Chondrocyte (in vitro differentiated cells): ENCODE measurements at regions not wholly inside any gene's neighbourhood (a gene's known extent, or its start where the extent isn't known, plus 50 kb on each side); places are given as distances from the start of the nearest gene placed in this dataset.

Source experiments
- DNase-seq: peaks from one replicate; pipeline ENCODE4 v3.0.0; 2021; ENCODE audit warnings: mixed read lengths, low spot score
- H3K27ac Mint-ChIP-seq: one replicate; pipeline ENCODE4 v1.8.0; 2021; ENCODE audit warnings: mild to moderate bottlenecking, moderate library complexity, mixed read lengths; ENCODE audit not compliant: unreplicated experiment
- H3K27me3 Mint-ChIP-seq: 2 replicates; pipeline ENCODE4 v1.8.0; 2021; ENCODE audit warnings: low read depth, mixed read lengths
- H3K36me3 Mint-ChIP-seq: 2 replicates; pipeline ENCODE4 v1.8.0; 2021; ENCODE audit warnings: low read depth, mixed read lengths
- H3K4me1 Mint-ChIP-seq: 2 replicates; pipeline ENCODE4 v1.8.0; 2021; ENCODE audit warnings: low read depth, mild to moderate bottlenecking, mixed read lengths
- H3K4me3 Mint-ChIP-seq: one replicate; pipeline ENCODE4 v1.8.0; 2021; ENCODE audit warnings: mild to moderate bottlenecking, moderate library complexity, mixed read lengths; ENCODE audit not compliant: unreplicated experiment
- H3K9me3 Mint-ChIP-seq: 2 replicates; pipeline ENCODE4 v1.8.0; 2021; ENCODE audit warnings: low read depth, mixed read lengths
- TF ChIP-seq, protein P1 (sequence below): fragments of 200-600 bp; sonication (generic); IDR thresholded peaks from 2 replicates; pipeline ENCODE4 v1.5.0; 2021; ENCODE audit warnings: antibody characterized with exemption, mild to moderate bottlenecking, moderate library complexity

DNA sequence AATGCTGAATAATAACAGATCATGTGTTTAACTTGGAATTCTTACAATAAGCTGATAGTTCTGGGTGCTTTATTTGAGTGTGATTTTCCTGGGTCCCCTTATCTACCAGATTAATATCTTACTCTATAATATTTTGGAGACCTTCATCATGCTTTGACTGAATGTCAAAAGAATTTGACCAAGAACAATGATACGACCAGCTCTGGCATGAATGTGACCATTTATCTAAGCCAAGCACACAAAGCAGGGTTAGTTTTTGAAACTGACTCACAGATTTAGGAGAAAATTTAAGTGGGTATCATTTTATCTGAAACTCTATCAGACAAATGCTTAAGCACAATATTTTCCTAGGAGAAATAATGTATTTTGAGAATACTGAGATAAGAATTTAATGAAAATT lies 677.0 kb downstream of the NYAP2 start:
- Mint-ChIP-seq H3K27me3 (no peaks in the 10 kb centered on the region), H3K4me1 (peaks cover 13% of the 10 kb centered on the region), H3K36me3 (no peaks in the 10 kb centered on the region), H3K27ac (no peak overlapping the region), H3K4me3 (no peak overlapping the region), H3K9me3 (no peaks in the 10 kb centered on the region)
- DNase-seq = no peak
- TF ChIP-seq, protein P1, sequence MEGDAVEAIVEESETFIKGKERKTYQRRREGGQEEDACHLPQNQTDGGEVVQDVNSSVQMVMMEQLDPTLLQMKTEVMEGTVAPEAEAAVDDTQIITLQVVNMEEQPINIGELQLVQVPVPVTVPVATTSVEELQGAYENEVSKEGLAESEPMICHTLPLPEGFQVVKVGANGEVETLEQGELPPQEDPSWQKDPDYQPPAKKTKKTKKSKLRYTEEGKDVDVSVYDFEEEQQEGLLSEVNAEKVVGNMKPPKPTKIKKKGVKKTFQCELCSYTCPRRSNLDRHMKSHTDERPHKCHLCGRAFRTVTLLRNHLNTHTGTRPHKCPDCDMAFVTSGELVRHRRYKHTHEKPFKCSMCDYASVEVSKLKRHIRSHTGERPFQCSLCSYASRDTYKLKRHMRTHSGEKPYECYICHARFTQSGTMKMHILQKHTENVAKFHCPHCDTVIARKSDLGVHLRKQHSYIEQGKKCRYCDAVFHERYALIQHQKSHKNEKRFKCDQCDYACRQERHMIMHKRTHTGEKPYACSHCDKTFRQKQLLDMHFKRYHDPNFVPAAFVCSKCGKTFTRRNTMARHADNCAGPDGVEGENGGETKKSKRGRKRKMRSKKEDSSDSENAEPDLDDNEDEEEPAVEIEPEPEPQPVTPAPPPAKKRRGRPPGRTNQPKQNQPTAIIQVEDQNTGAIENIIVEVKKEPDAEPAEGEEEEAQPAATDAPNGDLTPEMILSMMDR = no peak

DNA sequence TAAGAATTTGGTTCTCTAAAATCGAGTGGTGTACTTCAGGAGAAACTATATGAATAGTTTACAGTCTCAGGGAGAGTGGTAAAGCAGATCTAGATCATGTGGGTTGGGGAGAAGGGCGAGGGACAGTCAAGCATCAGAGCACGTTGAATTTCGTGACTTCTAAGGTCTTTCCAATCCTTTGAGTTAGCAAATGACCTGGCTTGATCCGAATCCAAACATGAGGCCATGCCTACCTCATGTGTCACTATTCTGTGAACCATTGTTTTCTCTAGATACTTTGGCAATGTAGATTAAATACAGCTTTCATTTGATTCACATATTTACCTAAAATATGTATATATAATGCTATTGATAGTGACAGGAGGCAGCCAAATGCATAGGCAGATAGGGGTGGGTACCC lies 674.9 kb downstream of the NYAP2 start:
- H3K4me1 Mint-ChIP-seq = no peaks in the 10 kb centered on the region
- no peak for DNase-seq
- H3K27ac Mint-ChIP-seq = no peak overlapping the region
- no peaks in the 10 kb centered on the region for H3K27me3 Mint-ChIP-seq
- H3K4me3 Mint-ChIP-seq = no peak overlapping the region
- H3K9me3 Mint-ChIP-seq = no peaks in the 10 kb centered on the region
- no peaks in the 10 kb centered on the region for H3K36me3 Mint-ChIP-seq
- TF ChIP-seq, protein P1 = no peak

DNA sequence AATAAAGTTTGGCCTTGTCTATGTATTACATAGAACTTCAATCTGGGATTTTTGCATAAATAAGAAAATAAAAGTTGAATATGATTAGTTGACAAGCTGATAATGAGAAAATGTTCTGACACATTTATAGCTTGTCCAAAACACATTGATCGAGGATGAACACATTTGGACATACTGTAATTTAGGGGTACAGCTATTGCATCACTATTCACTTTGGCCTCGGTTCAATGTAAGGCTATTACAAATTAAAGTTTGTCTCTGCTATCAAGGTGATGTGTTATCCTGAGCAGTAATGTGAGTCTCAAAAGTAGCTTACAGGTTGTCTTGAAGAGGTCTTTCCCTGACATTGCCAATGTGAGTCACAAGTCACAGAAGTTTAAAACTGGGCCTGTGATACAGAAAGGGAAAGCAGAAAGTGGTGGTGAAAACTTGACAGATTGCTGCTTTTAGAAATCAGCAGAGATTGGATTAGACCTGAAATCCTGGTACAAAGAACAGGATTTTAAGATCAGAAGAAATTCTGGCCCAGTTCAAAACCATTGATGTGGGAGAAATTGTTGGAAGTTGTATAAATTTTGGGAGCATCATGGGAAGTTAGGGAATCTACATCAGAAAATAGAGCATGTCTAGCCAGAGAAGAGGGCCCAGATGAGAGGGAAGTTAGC lies 674.1 kb downstream of the NYAP2 start:
- H3K36me3 Mint-ChIP-seq = no peaks in the 10 kb centered on the region
- TF ChIP-seq, protein P1 = no peak

DNA sequence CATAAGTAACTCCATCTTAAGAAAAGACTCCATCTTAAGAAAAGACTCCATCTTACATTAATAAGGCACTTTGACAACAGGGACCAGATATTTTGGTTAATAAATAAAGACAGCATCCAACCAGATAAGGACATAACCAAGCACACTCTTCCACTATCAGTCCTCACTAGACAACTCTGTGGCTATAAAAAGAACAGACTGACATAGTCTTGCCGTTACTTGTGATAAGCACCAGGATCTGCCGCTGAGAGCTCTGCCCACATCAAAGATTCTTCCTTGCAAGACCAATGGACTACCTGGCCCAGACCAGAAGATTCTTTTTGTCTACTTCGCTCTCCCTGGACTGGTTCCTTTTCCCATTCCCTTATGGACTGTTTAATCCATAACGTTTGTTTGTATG lies 667.4 kb downstream of the NYAP2 start:
- H3K27me3 Mint-ChIP-seq = no peaks in the 10 kb centered on the region
- H3K4me1 Mint-ChIP-seq = peaks cover 5% of the 10 kb centered on the region
- no peaks in the 10 kb centered on the region for H3K36me3 Mint-ChIP-seq
- H3K4me3 Mint-ChIP-seq = no peak overlapping the region
- TF ChIP-seq, protein P1 = no peak
- H3K27ac Mint-ChIP-seq = no peak overlapping the region
- no peaks in the 10 kb centered on the region for H3K9me3 Mint-ChIP-seq
- DNase-seq = no peak

More for the DNA sequence above, 674.1 kb downstream of the NYAP2 start:
- DNase-seq = no peak
- Mint-ChIP-seq H3K4me1 (no peaks in the 10 kb centered on the region), H3K4me3 (no peak overlapping the region), H3K9me3 (no peaks in the 10 kb centered on the region), H3K27ac (no peak overlapping the region), H3K27me3 (no peaks in the 10 kb centered on the region)

DNA sequence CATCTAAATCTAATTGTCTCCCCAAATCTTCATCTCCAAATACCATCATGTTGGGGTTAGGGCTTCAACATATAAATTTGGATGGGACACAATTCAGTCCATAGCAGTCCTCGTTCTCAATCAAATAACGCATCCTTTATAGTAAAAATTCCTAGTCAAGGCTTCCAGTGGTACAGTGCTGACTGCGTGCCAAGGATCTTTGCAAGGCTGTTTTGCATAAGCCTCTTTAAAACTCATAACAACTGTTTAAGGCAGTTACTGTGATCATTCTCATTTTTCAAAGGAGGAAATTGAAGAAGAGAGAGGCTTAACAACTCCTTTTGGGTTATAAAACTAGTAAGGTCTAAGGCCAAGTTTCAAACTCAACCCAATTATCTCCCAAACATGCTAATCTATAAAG lies 666.9 kb downstream of the NYAP2 start:
- TF ChIP-seq, protein P1 = no peak
- no peaks in the 10 kb centered on the region for H3K36me3 Mint-ChIP-seq

More for the DNA sequence above, 666.9 kb downstream of the NYAP2 start:
- DNase-seq = no peak
- Mint-ChIP-seq H3K4me3 (no peak overlapping the region), H3K27ac (no peak overlapping the region), H3K27me3 (no peaks in the 10 kb centered on the region), H3K4me1 (peaks cover 5% of the 10 kb centered on the region), H3K9me3 (no peaks in the 10 kb centered on the region)
